IPS-18a (cell line): ENCODE measurements at regions not wholly inside any gene's neighbourhood (a gene's known extent, or its start where the extent isn't known, plus 50 kb on each side); places are given as distances from the start of the nearest gene placed in this dataset.
A peak's percentile ranks its signal among the peaks of the same experiment; 100 is the strongest.
"Not testable (repeated sequence)": the region's sequence is repeated elsewhere in the genome, so short reads cannot be mapped to it uniquely, and the experiment has no call there.

ENCODE experiments used
- H3K27ac ChIP-seq: one replicate; pipeline ENCODE4 v1.5.1; 2013; ENCODE audit warnings: low read length
- H3K27me3 ChIP-seq: one replicate; pipeline ENCODE4 v1.6.1; 2013; ENCODE audit warnings: mild to moderate bottlenecking, low read length; ENCODE audit not compliant: control insufficient read depth, insufficient read depth
- H3K36me3 ChIP-seq: one replicate; pipeline ENCODE4 v1.6.1; 2013; ENCODE audit warnings: low read depth, low read length; ENCODE audit not compliant: control insufficient read depth
- H3K4me1 ChIP-seq: one replicate; pipeline ENCODE4 v1.6.1; 2013; ENCODE audit warnings: low read depth, low read length; ENCODE audit not compliant: control insufficient read depth
- H3K4me3 ChIP-seq: one replicate; pipeline ENCODE4 v1.5.1; 2013; ENCODE audit warnings: low read length
- H3K9ac ChIP-seq: one replicate; pipeline ENCODE4 v1.6.1; 2013; ENCODE audit warnings: mild to moderate bottlenecking, low read length, moderate library complexity
- H3K9me3 ChIP-seq: one replicate; pipeline ENCODE4 v1.6.1; 2013; ENCODE audit warnings: low read depth, low read length; ENCODE audit not compliant: control insufficient read depth

GRCh38 chr6:88413459-88413858 lies 247.3 kb upstream of the CNR1 start:
- no peak overlapping the region for H3K9ac ChIP-seq
- H3K27me3 ChIP-seq: no peaks in the 10 kb centered on the region
- H3K36me3 ChIP-seq: no peaks in the 10 kb centered on the region
- no peak overlapping the region for H3K4me3 ChIP-seq
- H3K4me1 ChIP-seq: no peaks in the 10 kb centered on the region
- no peak overlapping the region for H3K27ac ChIP-seq
- H3K9me3 ChIP-seq: no peaks in the 10 kb centered on the region

- not testable (repeated sequence) for H3K9ac ChIP-seq, H3K4me3 ChIP-seq, H3K27me3 ChIP-seq, H3K27ac ChIP-seq, H3K36me3 ChIP-seq, H3K9me3 ChIP-seq, H3K4me1 ChIP-seq
Measured at GRCh38 chr6:88408355-88408754, 242.2 kb upstream of the CNR1 start.

- H3K36me3 ChIP-seq, H3K27me3 ChIP-seq, H3K9me3 ChIP-seq, H3K4me1 ChIP-seq, H3K27ac ChIP-seq: not testable (repeated sequence)
- Histone ChIP-seq H3K9ac (peak overlapping the region; percentile 50), H3K4me3 (peak overlapping the region; percentile 76)
Measured at GRCh38 chr6:88406674-88407073, 240.5 kb upstream of the CNR1 start.

- Histone ChIP-seq H3K9me3 (peaks cover 4% of the 10 kb centered on the region), H3K36me3 (no peaks in the 10 kb centered on the region), H3K27ac (no peak overlapping the region), H3K4me3 (no peak overlapping the region), H3K4me1 (no peaks in the 10 kb centered on the region), H3K9ac (no peak overlapping the region), H3K27me3 (no peaks in the 10 kb centered on the region)
Measured at GRCh38 chr6:88403486-88403885, 237.3 kb upstream of the CNR1 start.

GRCh38 chr6:88402909-88403308 lies 236.8 kb upstream of the CNR1 start:
- no peak overlapping the region for H3K4me3 ChIP-seq
- H3K4me1 ChIP-seq: no peaks in the 10 kb centered on the region
- H3K9me3 ChIP-seq: peaks cover 4% of the 10 kb centered on the region
- H3K9ac ChIP-seq: no peak overlapping the region
- no peak overlapping the region for H3K27ac ChIP-seq
- H3K36me3 ChIP-seq: no peaks in the 10 kb centered on the region
- H3K27me3 ChIP-seq: no peaks in the 10 kb centered on the region

GRCh38 chr6:88390998-88391397 lies 224.9 kb upstream of the CNR1 start:
- not testable (repeated sequence) for H3K27me3 ChIP-seq, H3K27ac ChIP-seq, H3K4me3 ChIP-seq, H3K4me1 ChIP-seq, H3K9me3 ChIP-seq, H3K9ac ChIP-seq, H3K36me3 ChIP-seq

- Histone ChIP-seq H3K4me3 (no peak overlapping the region), H3K27ac (no peak overlapping the region), H3K36me3 (no peaks in the 10 kb centered on the region), H3K9me3 (no peaks in the 10 kb centered on the region), H3K27me3 (no peaks in the 10 kb centered on the region), H3K9ac (no peak overlapping the region), H3K4me1 (no peaks in the 10 kb centered on the region)
Measured at GRCh38 chr6:88388589-88388988, 222.4 kb upstream of the CNR1 start.

GRCh38 chr6:88386167-88386566 lies 220.0 kb upstream of the CNR1 start:
- Histone ChIP-seq H3K9me3 (no peaks in the 10 kb centered on the region), H3K27me3 (no peaks in the 10 kb centered on the region), H3K4me3 (no peak overlapping the region), H3K36me3 (no peaks in the 10 kb centered on the region), H3K27ac (no peak overlapping the region), H3K4me1 (peaks cover 7% of the 10 kb centered on the region), H3K9ac (no peak overlapping the region)

GRCh38 chr6:88383183-88383582 lies 217.0 kb upstream of the CNR1 start:
- H3K27ac ChIP-seq: no peak overlapping the region
- H3K4me1 ChIP-seq: peaks cover 10% of the 10 kb centered on the region
- H3K9ac ChIP-seq: no peak overlapping the region
- no peaks in the 10 kb centered on the region for H3K9me3 ChIP-seq
- no peaks in the 10 kb centered on the region for H3K36me3 ChIP-seq
- H3K4me3 ChIP-seq: no peak overlapping the region
- no peaks in the 10 kb centered on the region for H3K27me3 ChIP-seq

- no peaks in the 10 kb centered on the region for H3K9me3 ChIP-seq
- H3K9ac ChIP-seq: no peak overlapping the region
- H3K4me3 ChIP-seq: no peak overlapping the region
- H3K4me1 ChIP-seq: peaks cover 10% of the 10 kb centered on the region
- no peak overlapping the region for H3K27ac ChIP-seq
- H3K27me3 ChIP-seq: no peaks in the 10 kb centered on the region
- H3K36me3 ChIP-seq: no peaks in the 10 kb centered on the region
Measured at GRCh38 chr6:88381289-88381642, 215.1 kb upstream of the CNR1 start.

- no peak overlapping the region for H3K27ac ChIP-seq
- H3K9me3 ChIP-seq: no peaks in the 10 kb centered on the region
- no peaks in the 10 kb centered on the region for H3K36me3 ChIP-seq
- H3K27me3 ChIP-seq: no peaks in the 10 kb centered on the region
- peaks cover 10% of the 10 kb centered on the region for H3K4me1 ChIP-seq
- H3K4me3 ChIP-seq: no peak overlapping the region
- H3K9ac ChIP-seq: no peak overlapping the region
Measured at GRCh38 chr6:88380618-88381288, 214.6 kb upstream of the CNR1 start.

GRCh38 chr6:88380083-88380482 lies 213.9 kb upstream of the CNR1 start:
- H3K4me1 ChIP-seq: peaks cover 10% of the 10 kb centered on the region

More at GRCh38 chr6:88380083-88380482, 213.9 kb upstream of the CNR1 start:
- Histone ChIP-seq H3K36me3 (no peaks in the 10 kb centered on the region), H3K27ac (no peak overlapping the region), H3K9me3 (no peaks in the 10 kb centered on the region), H3K4me3 (no peak overlapping the region), H3K27me3 (no peaks in the 10 kb centered on the region), H3K9ac (no peak overlapping the region)
